ENCODE measurements at regions not wholly inside any gene's neighbourhood (a gene's known extent, or its start where the extent isn't known, plus 50 kb on each side); places are given as distances from the start of the nearest gene placed in this dataset.

- no peak for DNase-seq (ENCODE audit: low read depth)
Observed at GRCh38 chr1:114224196-114224907, 70.7 kb upstream of the SYT6 start.

DNA sequence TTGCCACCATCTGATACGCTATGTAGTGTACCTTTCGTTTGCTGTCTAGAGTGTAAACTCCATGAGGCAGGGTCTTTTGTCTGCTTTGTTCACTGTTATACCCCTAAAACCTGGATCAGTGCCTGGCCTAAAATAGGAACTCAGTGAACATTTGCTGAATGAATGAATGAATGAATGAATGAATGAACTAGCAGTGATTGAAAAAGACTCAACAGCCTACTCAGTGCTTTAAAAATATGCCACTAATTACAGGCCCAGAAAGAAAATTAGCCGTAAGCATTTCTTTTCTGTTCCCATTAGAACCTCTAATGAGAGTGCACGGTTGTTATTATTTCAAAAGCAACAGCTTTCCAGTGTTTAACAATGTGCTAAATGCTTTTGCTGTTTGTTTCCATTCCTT is 69.3 kb upstream of the SYT6 start:
- no peak for DNase-seq (ENCODE audit: low read depth)

GRCh38 chr1:114219172-114219868 is 65.7 kb upstream of the SYT6 start:
- DNase-seq (ENCODE audit: low read depth) = no peak

DNA sequence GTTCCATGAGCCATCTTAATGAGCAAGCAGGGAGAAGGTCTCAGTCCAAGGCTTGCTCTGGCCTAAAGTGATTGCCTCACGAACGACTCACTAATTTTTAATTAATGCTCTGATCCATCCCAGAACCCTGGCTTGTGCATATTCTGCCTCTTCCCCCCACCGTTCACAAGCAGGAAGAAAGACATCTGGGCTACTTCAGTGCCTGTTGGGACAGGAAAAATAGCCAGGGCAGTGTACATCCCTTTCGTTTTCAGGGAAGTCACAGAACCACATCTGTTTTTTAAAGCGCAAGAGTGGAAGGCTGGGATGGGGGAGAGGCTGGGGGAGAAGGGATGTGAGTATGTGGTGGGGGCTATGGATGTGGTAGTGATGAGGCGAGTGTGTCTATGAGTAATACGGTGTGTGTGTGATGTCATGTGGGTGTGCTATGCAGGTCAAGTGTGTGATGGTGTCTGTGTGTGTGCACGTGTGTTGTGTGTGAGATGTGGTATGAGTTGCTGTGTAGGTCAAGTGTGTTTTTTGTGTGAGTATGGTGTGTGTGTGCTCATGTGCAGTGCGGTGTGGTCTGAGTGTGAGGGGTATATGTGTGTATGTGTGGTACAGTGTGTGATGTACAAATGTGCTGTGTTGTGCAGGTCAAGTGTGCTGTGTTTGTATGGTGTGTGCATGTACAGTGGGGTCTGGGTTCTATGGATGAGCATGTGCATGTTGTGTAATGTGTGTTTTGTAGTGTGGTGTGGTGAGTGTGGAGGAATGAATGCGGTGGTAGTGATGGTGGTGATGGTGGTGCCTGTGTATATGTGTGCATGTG is 64.9 kb upstream of the SYT6 start:
- DNase-seq (ENCODE audit: low read depth) = no peak

- DNase-seq (ENCODE audit: low read depth) = no peak
Observed at GRCh38 chr1:114216431-114217173, 62.9 kb upstream of the SYT6 start.

- no peak for DNase-seq (ENCODE audit: low read depth)
Observed at GRCh38 chr1:114215436-114215835, 61.8 kb upstream of the SYT6 start.

DNA sequence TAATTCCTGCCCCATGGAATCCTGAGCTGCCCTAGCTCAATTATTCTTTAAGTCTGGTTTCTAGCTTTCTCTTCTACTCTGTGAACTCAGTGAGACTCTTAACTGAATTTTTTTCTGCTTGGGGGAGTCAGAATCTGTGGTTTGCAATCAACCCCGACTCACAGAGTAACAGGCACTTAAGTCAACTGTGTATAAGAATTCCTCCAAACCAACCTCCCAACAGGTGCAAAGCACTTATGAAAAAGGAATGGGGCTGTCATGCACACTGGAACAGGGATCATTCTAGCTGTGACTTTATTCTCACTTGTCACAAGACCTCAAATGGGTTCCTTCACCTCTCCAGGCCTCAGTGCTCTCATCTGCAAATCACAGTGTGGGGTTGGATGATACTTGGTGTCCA is 60.3 kb upstream of the SYT6 start:
- DNase-seq (ENCODE audit: low read depth) = no peak

- DNase-seq (ENCODE audit: low read depth) = no peak
Observed at GRCh38 chr1:114209971-114210370, 56.3 kb upstream of the SYT6 start.

GRCh38 chr1:114208714-114209113 is 55.0 kb upstream of the SYT6 start:
- DNase-seq (ENCODE audit: low read depth) = no peak

GRCh38 chr1:114208106-114208505 is 54.4 kb upstream of the SYT6 start:
- no peak for DNase-seq (ENCODE audit: low read depth)

DNA sequence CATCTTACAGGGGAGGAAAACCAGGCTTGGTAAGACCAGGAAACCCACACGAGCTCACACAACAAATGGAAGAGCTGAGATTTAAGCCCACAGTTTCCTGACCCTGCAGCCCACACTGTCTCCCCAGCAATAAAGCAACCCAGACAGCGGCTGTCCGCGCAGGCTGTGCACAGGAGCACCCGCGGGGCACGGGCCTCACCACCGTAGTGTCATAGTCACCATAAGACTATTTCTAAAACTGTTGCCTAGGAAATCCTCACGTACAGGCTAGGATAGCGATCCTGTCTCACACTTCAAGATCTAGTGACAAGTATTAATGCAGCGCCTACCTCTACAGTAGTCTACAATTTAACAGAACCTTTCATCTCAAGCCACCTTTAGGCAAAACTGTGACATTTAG is 54.0 kb upstream of the SYT6 start:
- DNase-seq (ENCODE audit: low read depth) = no peak

GRCh38 chr1:114206392-114206791 is 52.7 kb upstream of the SYT6 start:
- DNase-seq (ENCODE audit: low read depth) = no peak

DNA sequence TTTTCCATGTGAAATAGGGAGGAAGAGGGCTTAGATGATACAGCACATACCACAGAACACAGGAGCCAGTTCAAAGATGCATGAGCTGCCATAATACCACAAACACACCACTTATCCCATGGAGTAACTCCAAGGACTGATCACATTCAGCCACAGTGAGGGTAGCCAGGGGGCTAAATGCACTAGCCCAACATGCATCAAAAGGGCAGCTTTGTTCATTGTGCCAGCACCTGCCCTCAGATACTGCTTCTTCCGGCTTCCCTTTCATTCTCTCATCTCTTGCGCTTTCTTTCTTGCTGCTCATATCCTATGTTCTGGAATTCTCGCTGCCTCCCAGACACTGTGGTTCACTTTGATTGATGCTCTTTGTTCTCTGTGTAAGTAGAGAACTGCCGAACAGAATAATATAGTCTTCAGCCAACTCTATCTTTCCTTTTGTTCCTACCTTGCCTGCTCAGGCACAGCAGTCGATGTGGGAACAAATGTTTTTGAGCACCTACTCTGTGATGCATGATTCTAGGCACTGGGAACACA is 50.0 kb upstream of the SYT6 start:
- DNase-seq (ENCODE audit: low read depth) = no peak
